H9 (cell line): ENCODE measurements at regions not wholly inside any gene's neighbourhood (a gene's known extent, or its start where the extent isn't known, plus 50 kb on each side); places are given as distances from the start of the nearest gene placed in this dataset.

Source experiments
- DNase-seq: peaks from one replicate; pipeline ENCODE4 v3.0.0-alpha.2; 2017
- H2AFZ ChIP-seq: one replicate; pipeline ENCODE4 v1.6.1; 2013; ENCODE audit warnings: mild to moderate bottlenecking, low read length, control low read depth, moderate library complexity
- H2AK5ac ChIP-seq: 2 replicates; pipeline ENCODE4 v1.6.1; 2013; ENCODE audit warnings: low read length, control low read depth, mixed read lengths; ENCODE audit not compliant: insufficient read length
- H2BK120ac ChIP-seq: one replicate; pipeline ENCODE4 v1.6.1; 2013; ENCODE audit warnings: low read depth, mild to moderate bottlenecking, low read length, control low read depth, inconsistent platforms; ENCODE audit not compliant: poor library complexity, severe bottlenecking
- H2BK12ac ChIP-seq: 2 replicates; pipeline ENCODE4 v1.6.1; 2013; ENCODE audit warnings: low read length, control low read depth, mixed read lengths, low read depth; ENCODE audit not compliant: insufficient read length
- H2BK15ac ChIP-seq: 2 replicates; pipeline ENCODE4 v1.6.1; 2013; ENCODE audit warnings: low read depth, low read length, control low read depth
- H2BK20ac ChIP-seq: one replicate; pipeline ENCODE4 v1.6.1; 2013; ENCODE audit warnings: low read depth, mild to moderate bottlenecking, low read length, control low read depth, inconsistent platforms; ENCODE audit not compliant: poor library complexity, severe bottlenecking
- H2BK5ac ChIP-seq: 2 replicates; pipeline ENCODE4 v1.6.1; 2013; ENCODE audit warnings: low read length, control low read depth, mixed read lengths; ENCODE audit not compliant: insufficient read length
- H3K14ac ChIP-seq: 2 replicates; pipeline ENCODE4 v1.6.1; 2013; ENCODE audit warnings: low read length, control low read depth; ENCODE audit not compliant: insufficient read depth
- H3K18ac ChIP-seq: 2 replicates; pipeline ENCODE4 v1.6.1; 2013; ENCODE audit warnings: low read depth, mild to moderate bottlenecking, mixed read lengths, low read length, control low read depth; ENCODE audit not compliant: insufficient read length
- H3K23ac ChIP-seq: 2 replicates; pipeline ENCODE4 v1.6.1; 2013; ENCODE audit warnings: low read length, control low read depth, mixed read lengths, low read depth; ENCODE audit not compliant: insufficient read length
- H3K23me2 ChIP-seq: 2 replicates; pipeline ENCODE4 v1.6.1; 2013; ENCODE audit warnings: low read depth, mild to moderate bottlenecking, mixed read lengths, low read length, control low read depth; ENCODE audit not compliant: insufficient read length, poor library complexity, severe bottlenecking
- H3K27ac ChIP-seq: 2 replicates; pipeline ENCODE4 v1.5.1; 2013; ENCODE audit warnings: low read length, control low read depth, mixed read lengths, low read depth; ENCODE audit not compliant: insufficient read length
- H3K27me3 ChIP-seq: 2 replicates; pipeline ENCODE4 v1.6.1; 2013; ENCODE audit warnings: low read length, control low read depth, inconsistent platforms; ENCODE audit not compliant: insufficient read depth
- H3K4ac ChIP-seq: 2 replicates; pipeline ENCODE4 v1.6.1; 2013; ENCODE audit warnings: low read depth, mild to moderate bottlenecking, control low read depth, inconsistent platforms, low read length, moderate library complexity
- H3K4me1 ChIP-seq: 2 replicates; pipeline ENCODE4 v1.6.1; 2013; ENCODE audit warnings: low read length, control low read depth, inconsistent platforms; ENCODE audit not compliant: insufficient read depth
- H3K4me2 ChIP-seq: 2 replicates; pipeline ENCODE4 v1.6.1; 2013; ENCODE audit warnings: low read length, control low read depth, mixed read lengths; ENCODE audit not compliant: insufficient read length, insufficient read depth
- H3K56ac ChIP-seq: 2 replicates; pipeline ENCODE4 v1.6.1; 2013; ENCODE audit warnings: low read depth, mild to moderate bottlenecking, mixed read lengths, low read length, control low read depth; ENCODE audit not compliant: insufficient read length
- H3K79me1 ChIP-seq: 2 replicates; pipeline ENCODE4 v1.6.1; 2013; ENCODE audit warnings: low read depth, mild to moderate bottlenecking, moderate library complexity, low read length, control low read depth, inconsistent platforms; ENCODE audit not compliant: insufficient read depth, poor library complexity, severe bottlenecking
- H3K79me2 ChIP-seq: 2 replicates; pipeline ENCODE4 v1.6.1; 2013; ENCODE audit warnings: low read length, control low read depth, inconsistent platforms; ENCODE audit not compliant: insufficient read depth
- H3K9ac ChIP-seq: 2 replicates; pipeline ENCODE4 v1.6.1; 2013; ENCODE audit warnings: low read length, control low read depth, mixed read lengths; ENCODE audit not compliant: insufficient read length; ENCODE audit errors: extremely low read depth
- H3K9me3 ChIP-seq: one replicate; pipeline ENCODE4 v1.6.1; 2013; ENCODE audit warnings: low read depth, low read length, inconsistent platforms; ENCODE audit not compliant: control insufficient read depth
- H3T11ph ChIP-seq: one replicate; pipeline ENCODE4 v1.6.1; 2013; ENCODE audit warnings: mild to moderate bottlenecking, low read length, control low read depth, inconsistent platforms
- H4K20me1 ChIP-seq: one replicate; pipeline ENCODE4 v1.6.1; 2013; ENCODE audit not compliant: control insufficient read depth, insufficient read length, insufficient read depth
- H4K5ac ChIP-seq: 2 replicates; pipeline ENCODE4 v1.6.1; 2013; ENCODE audit warnings: low read depth, mild to moderate bottlenecking, mixed read lengths, low read length, control low read depth; ENCODE audit not compliant: insufficient read length
- H4K8ac ChIP-seq: replicated peaks from 2 replicates; pipeline ENCODE4 v1.6.1; 2013; ENCODE audit warnings: low read length, control low read depth, mixed read lengths, low read depth; ENCODE audit not compliant: insufficient read length
- H4K91ac ChIP-seq: 2 replicates; pipeline ENCODE4 v1.6.1; 2013; ENCODE audit warnings: low read depth, mild to moderate bottlenecking, moderate library complexity, mixed read lengths, low read length, control low read depth; ENCODE audit not compliant: insufficient read length
- H3K27ac Mint-ChIP-seq, 3 experiments: 2 replicates in 2 of 3; 3 replicates in 1 of 3; pipeline ENCODE4 v1.8.0; 2020 to 2021; ENCODE audit warnings: mixed read lengths in 3 of 3, mild to moderate bottlenecking in 1 of 3, moderate library complexity in 1 of 3
- H3K27me3 Mint-ChIP-seq: 2 replicates; pipeline ENCODE4 v1.8.0; 2021; ENCODE audit warnings: low read depth, mild to moderate bottlenecking, moderate library complexity, mixed read lengths
- H3K36me3 Mint-ChIP-seq, 3 experiments: 2 replicates in 2 of 3; 3 replicates in 1 of 3; pipeline ENCODE4 v1.8.0; 2020 to 2021; ENCODE audit warnings: low read depth in 3 of 3, mixed read lengths in 3 of 3; ENCODE audit not compliant: insufficient read depth in 1 of 3
- H3K4me1 Mint-ChIP-seq, 2 experiments: 2 replicates each; pipeline ENCODE4 v1.8.0; 2020; ENCODE audit warnings: mixed read lengths in 2 of 2
- H3K4me3 Mint-ChIP-seq, 2 experiments: 2 replicates in 1 of 2; 3 replicates in 1 of 2; pipeline ENCODE4 v1.8.0; 2020 to 2021; ENCODE audit warnings: mild to moderate bottlenecking in 2 of 2, mixed read lengths in 2 of 2, moderate library complexity in 1 of 2
- H3K9me3 Mint-ChIP-seq, 2 experiments: 2 replicates in 1 of 2; 3 replicates in 1 of 2; pipeline ENCODE4 v1.8.0; 2020; ENCODE audit warnings: mild to moderate bottlenecking in 2 of 2, mixed read lengths in 2 of 2, moderate library complexity in 1 of 2
- CTCF ChIP-seq: fragments of 200-600 bp; sonication (generic); conservative IDR thresholded peaks from 3 replicates; pipeline ENCODE4 v1.8.0; 2021; ENCODE audit warnings: antibody characterized with exemption, mild to moderate bottlenecking
- WGBS: extraction: QIAGEN DNeasy Blood & Tissue Kit; methylation state at CpG from one replicate; pipeline ENCODE4 v1.1.7; 2013; ENCODE audit warnings: missing lambda C conversion rate, low lambda C conversion rate, mixed read lengths; ENCODE audit not compliant: insufficient read length; ENCODE audit errors: extremely low coverage; 5-methylcytosine and 5-hydroxymethylcytosine counted together

GRCh38 chr22:48729499-48730171, 1098.0 kb downstream of the BRD1 start:
- no peak overlapping the region for H3K14ac ChIP-seq
- H3K4me3 Mint-ChIP-seq, result no peak overlapping the region
- no peak overlapping the region for H3K56ac ChIP-seq
- no peak overlapping the region for H3K4me2 ChIP-seq
- no peaks in the 10 kb centered on the region for H3K9me3 ChIP-seq
- no peak overlapping the region for H2BK12ac ChIP-seq
- H3K23me2 ChIP-seq, result no peaks in the 10 kb centered on the region
- no peak overlapping the region for H2AK5ac ChIP-seq
- H3K4ac ChIP-seq, result no peak overlapping the region
- peaks cover under 1 to 16% (median 9%) of the 10 kb centered on the region in 3 experiments; a peak in 6 of 7 replicates for H3K36me3 Mint-ChIP-seq
- H3T11ph ChIP-seq, result no peak overlapping the region
- H3K9me3 Mint-ChIP-seq, result peaks cover 14 to 17% of the 10 kb centered on the region in 2 experiments; a peak in 4 of 5 replicates
- H3K4me1 ChIP-seq, result no peaks in the 10 kb centered on the region
- no peak overlapping the region for H4K8ac ChIP-seq
- H4K20me1 ChIP-seq, result no peaks in the 10 kb centered on the region
- no peak overlapping the region for H2BK20ac ChIP-seq
- H3K27ac Mint-ChIP-seq, result no peak overlapping the region
- H2BK120ac ChIP-seq, result no peak overlapping the region
- DNase-seq, result no peak
- WGBS, result no CpG with 5 or more reads among the region's 9 CpGs
- no peak overlapping the region for H2AFZ ChIP-seq
- H3K79me1 ChIP-seq, result no peaks in the 10 kb centered on the region
- H2BK15ac ChIP-seq, result no peak overlapping the region
- H3K27ac ChIP-seq, result no peak overlapping the region
- H3K27me3 Mint-ChIP-seq, result no peaks in the 10 kb centered on the region
- H3K9ac ChIP-seq, result no peak overlapping the region
- no peak overlapping the region for H2BK5ac ChIP-seq
- H3K27me3 ChIP-seq, result no peaks in the 10 kb centered on the region
- no peak overlapping the region for H3K23ac ChIP-seq
- no peak overlapping the region for H4K91ac ChIP-seq
- TF ChIP-seq CTCF, result no peak
- no peak overlapping the region for H4K5ac ChIP-seq
- H3K4me1 Mint-ChIP-seq, result no peaks in the 10 kb centered on the region
- H3K18ac ChIP-seq, result no peak overlapping the region
- H3K79me2 ChIP-seq, result no peaks in the 10 kb centered on the region
